ENCODE measurements at regions not wholly inside any gene's neighbourhood (a gene's known extent, or its start where the extent isn't known, plus 50 kb on each side); places are given as distances from the start of the nearest gene placed in this dataset.

DNA sequence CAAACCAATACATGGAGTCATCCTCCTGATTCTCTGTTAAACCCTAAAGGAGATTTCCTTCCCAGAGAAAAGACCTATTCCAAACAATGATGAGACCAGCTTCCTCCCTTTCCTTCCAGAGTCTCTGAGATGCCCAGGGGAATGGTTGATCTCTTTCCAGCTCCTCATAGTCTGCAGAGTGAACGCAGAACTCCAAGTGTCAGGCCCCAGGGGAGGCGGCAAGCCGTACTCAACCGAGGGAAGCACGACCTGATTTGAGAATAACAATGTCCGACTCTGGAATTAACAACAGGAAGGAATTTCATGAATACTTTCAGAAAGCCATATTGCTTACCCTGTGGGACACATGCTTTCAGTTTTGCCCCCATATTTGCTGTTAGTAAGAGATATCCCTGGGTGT is 241.7 kb upstream of the GLI3 start:
- Mint-ChIP-seq H3K27ac (no peak overlapping the region), H3K4me3 (no peak overlapping the region), H3K27me3 (no peaks in the 10 kb centered on the region), H3K9me3 (peaks cover 8% of the 10 kb centered on the region), H3K36me3 (no peaks in the 10 kb centered on the region), H3K4me1 (ENCODE audit: unreplicated experiment) (peaks cover 26% of the 10 kb centered on the region)
- no peak for DNase-seq (ENCODE audit: extremely low spot score, unreplicated experiment)
- TF ChIP-seq, protein P1, sequence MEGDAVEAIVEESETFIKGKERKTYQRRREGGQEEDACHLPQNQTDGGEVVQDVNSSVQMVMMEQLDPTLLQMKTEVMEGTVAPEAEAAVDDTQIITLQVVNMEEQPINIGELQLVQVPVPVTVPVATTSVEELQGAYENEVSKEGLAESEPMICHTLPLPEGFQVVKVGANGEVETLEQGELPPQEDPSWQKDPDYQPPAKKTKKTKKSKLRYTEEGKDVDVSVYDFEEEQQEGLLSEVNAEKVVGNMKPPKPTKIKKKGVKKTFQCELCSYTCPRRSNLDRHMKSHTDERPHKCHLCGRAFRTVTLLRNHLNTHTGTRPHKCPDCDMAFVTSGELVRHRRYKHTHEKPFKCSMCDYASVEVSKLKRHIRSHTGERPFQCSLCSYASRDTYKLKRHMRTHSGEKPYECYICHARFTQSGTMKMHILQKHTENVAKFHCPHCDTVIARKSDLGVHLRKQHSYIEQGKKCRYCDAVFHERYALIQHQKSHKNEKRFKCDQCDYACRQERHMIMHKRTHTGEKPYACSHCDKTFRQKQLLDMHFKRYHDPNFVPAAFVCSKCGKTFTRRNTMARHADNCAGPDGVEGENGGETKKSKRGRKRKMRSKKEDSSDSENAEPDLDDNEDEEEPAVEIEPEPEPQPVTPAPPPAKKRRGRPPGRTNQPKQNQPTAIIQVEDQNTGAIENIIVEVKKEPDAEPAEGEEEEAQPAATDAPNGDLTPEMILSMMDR (conservative IDR thresholded peaks at IDR 0.05): no peak

DNA sequence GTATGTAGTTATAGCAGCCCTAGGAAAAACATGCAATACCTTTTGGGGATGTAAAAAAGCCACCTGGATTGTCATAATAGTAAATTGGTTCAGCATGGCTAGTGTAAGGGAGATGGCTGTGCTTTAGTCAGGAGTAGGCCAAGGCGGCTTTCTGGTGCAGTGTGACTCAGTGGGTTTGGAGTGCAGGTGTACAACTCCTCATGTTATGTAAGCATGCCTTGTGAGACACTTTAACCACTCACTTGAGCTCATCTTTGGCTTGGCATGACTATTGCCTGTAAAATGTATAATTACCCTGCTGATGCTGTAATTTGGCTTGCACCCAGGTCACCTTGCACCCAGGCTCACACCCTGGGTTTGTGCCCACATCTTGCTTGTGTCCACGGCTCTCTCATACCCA is 239.2 kb upstream of the GLI3 start:
- no peak overlapping the region for H3K4me3 Mint-ChIP-seq
- peaks cover 19% of the 10 kb centered on the region for H3K9me3 Mint-ChIP-seq
- TF ChIP-seq, protein P1 (conservative IDR thresholded peaks at IDR 0.05): no peak

DNA sequence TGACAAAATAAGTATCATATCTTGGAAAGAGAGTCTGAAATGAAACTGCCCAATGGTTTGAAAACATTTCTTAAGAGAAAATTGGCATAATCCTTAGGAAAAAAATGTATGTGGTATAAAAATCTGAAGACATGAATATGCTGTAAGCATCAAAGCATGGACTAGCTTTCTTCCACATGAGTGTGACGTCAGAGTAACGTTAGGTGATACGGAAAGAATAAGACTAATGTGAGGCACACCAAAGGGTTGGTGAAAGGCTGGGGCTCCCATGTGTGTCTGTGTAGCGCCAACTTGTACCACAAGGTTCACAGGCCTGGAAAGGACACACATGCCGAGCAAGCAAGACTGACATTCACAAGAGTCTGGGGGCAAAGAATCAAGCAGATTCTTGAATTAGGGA is 238.1 kb upstream of the GLI3 start:
- Mint-ChIP-seq H3K4me3 (no peak overlapping the region), H3K27me3 (no peaks in the 10 kb centered on the region), H3K27ac (no peak overlapping the region), H3K4me1 (ENCODE audit: unreplicated experiment) (peaks cover 8% of the 10 kb centered on the region), H3K9me3 (peaks cover 15% of the 10 kb centered on the region), H3K36me3 (no peaks in the 10 kb centered on the region)
- TF ChIP-seq, protein P1 (conservative IDR thresholded peaks at IDR 0.05): no peak
- no peak for DNase-seq (ENCODE audit: extremely low spot score, unreplicated experiment)

More for the DNA sequence above, 239.2 kb upstream of the GLI3 start:
- peaks cover 19% of the 10 kb centered on the region for H3K4me1 Mint-ChIP-seq (ENCODE audit: unreplicated experiment)
- H3K36me3 Mint-ChIP-seq: no peaks in the 10 kb centered on the region
- no peak overlapping the region for H3K27ac Mint-ChIP-seq
- no peak for DNase-seq (ENCODE audit: extremely low spot score, unreplicated experiment)
- H3K27me3 Mint-ChIP-seq: no peaks in the 10 kb centered on the region

DNA sequence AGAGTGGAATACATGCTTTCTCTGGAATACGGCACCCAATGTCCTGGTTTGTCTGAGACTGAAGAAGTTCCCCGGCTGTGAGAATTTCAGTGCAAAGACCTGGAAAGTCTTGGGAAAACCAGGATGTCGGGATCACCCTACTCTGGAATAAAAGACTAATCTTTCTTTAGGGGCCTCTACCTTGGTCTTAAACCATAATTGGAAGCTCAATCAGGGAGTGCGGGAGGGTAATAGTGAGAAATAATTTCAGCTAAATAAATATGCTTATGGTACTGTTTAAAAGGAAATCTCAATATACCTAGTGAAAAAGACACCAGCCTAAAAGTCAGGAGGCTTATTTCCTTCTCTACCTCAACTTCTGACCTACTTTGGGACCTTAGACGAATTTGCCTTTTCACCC is 236.1 kb upstream of the GLI3 start:
- TF ChIP-seq, protein P1 (conservative IDR thresholded peaks at IDR 0.05): no peak
- no peak overlapping the region for H3K4me3 Mint-ChIP-seq
- DNase-seq (ENCODE audit: extremely low spot score, unreplicated experiment): no peak
- H3K27ac Mint-ChIP-seq: no peak overlapping the region
- no peaks in the 10 kb centered on the region for H3K4me1 Mint-ChIP-seq (ENCODE audit: unreplicated experiment)
- H3K36me3 Mint-ChIP-seq: no peaks in the 10 kb centered on the region
- H3K27me3 Mint-ChIP-seq: no peaks in the 10 kb centered on the region
- H3K9me3 Mint-ChIP-seq: peaks cover 15% of the 10 kb centered on the region

DNA sequence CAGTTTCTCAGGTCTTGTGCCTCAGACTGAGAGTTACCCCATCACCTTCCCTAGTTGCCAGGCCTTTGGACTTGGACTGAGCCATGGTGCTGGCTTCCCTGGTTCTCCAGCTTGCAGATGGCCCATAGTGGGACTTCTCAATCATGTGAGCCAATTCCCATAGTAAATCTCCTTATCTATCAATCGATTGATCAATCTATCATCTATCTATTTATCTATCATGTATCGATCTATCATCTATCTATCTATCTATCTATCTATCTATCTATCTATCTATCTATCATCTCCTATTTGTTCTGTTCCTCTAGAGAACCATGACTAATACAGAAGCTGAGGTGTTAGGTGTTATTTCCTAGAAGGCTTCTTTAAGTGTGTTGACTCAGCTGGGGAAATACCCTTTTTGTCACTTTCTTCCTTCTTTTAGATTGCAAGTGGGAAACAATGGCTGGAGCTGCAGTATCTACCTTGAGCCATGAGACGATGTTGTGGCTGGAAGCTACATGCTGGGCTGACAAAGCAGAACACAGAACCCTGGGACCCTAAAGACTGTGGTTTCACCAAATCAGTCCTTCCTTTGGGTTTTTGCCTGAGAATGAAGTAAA is 234.7 kb upstream of the GLI3 start:
- no peaks in the 10 kb centered on the region for H3K27me3 Mint-ChIP-seq
- DNase-seq (ENCODE audit: extremely low spot score, unreplicated experiment): no peak
- H3K4me3 Mint-ChIP-seq: no peak overlapping the region
- no peaks in the 10 kb centered on the region for H3K4me1 Mint-ChIP-seq (ENCODE audit: unreplicated experiment)
- H3K27ac Mint-ChIP-seq: no peak overlapping the region
- H3K36me3 Mint-ChIP-seq: no peaks in the 10 kb centered on the region
- peaks cover 15% of the 10 kb centered on the region for H3K9me3 Mint-ChIP-seq
- TF ChIP-seq, protein P1 (conservative IDR thresholded peaks at IDR 0.05): no peak

DNA sequence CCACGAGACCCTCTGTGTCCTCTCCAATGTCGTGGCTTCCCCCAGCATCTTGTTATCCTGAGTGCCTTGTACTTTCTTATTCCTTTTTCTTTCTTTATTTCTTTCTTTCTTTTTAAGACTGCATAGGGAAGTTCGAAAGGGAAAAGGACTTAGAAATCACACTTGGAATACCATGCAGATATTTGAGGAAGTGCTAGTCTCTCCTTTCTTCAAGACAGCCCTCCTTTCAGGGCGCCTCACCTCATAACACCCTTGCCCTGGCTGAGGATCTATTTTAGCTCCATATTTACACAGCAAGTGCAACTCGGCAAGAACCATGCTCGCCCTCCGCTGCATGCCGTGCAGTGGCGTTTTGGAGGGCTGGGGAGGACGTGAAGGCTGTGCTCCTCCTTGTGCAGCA is 232.3 kb upstream of the GLI3 start:
- Mint-ChIP-seq H3K27me3 (no peaks in the 10 kb centered on the region), H3K4me3 (no peak overlapping the region), H3K36me3 (no peaks in the 10 kb centered on the region), H3K27ac (no peak overlapping the region), H3K9me3 (peaks cover 15% of the 10 kb centered on the region), H3K4me1 (ENCODE audit: unreplicated experiment) (no peaks in the 10 kb centered on the region)
- DNase-seq (ENCODE audit: extremely low spot score, unreplicated experiment): no peak
- TF ChIP-seq, protein P1 (conservative IDR thresholded peaks at IDR 0.05): no peak
